Neural cell (in vitro differentiated cells): ENCODE measurements at regions not wholly inside any gene's neighbourhood (a gene's known extent, or its start where the extent isn't known, plus 50 kb on each side); places are given as distances from the start of the nearest gene placed in this dataset.

Experiments used
- CTCF ChIP-seq: fragments of 450-650 bp; IDR thresholded peaks from 2 replicates; pipeline ENCODE4 v1.5.1; 2014; ENCODE audit warnings: antibody characterized with exemption, mild to moderate bottlenecking, moderate library complexity; ENCODE audit not compliant: poor library complexity, severe bottlenecking
- RAD21 ChIP-seq: fragments of 450-650 bp; conservative IDR thresholded peaks from 2 replicates; pipeline ENCODE4 v1.6.1; 2014; ENCODE audit warnings: antibody characterized with exemption, mild to moderate bottlenecking, moderate library complexity

GRCh38 chr10:76717141-76717540 lies 920.5 kb downstream of the KCNMA1 start:
- TF ChIP-seq CTCF (no peak), RAD21 (no peak)
